Gastrocnemius medialis (tissue), 4 donors: ENCODE measurements at regions not wholly inside any gene's neighbourhood (a gene's known extent, or its start where the extent isn't known, plus 50 kb on each side); places are given as distances from the start of the nearest gene placed in this dataset.

Source experiments
- CTCF ChIP-seq, 5 experiments: fragments of 450-650 bp in 3 of 5; fragments of 200-600 bp in 2 of 5; sonication (generic) in 2 of 5; IDR thresholded peaks in 4 of 5; conservative IDR thresholded peaks in 1 of 5; 1 replicate in 4 of 5; 2 replicates in 1 of 5; pipeline ENCODE4 v1.5.1; 2016 to 2019; ENCODE audit warnings: antibody characterized with exemption in 5 of 5, mild to moderate bottlenecking in 3 of 5, moderate library complexity in 3 of 5
- POLR2A ChIP-seq, 2 donors: fragments of 450-650 bp; IDR thresholded peaks; one replicate each; pipeline ENCODE4 v1.6.1; 2017; ENCODE audit warnings: antibody characterized with exemption in 2 of 2, mild to moderate bottlenecking in 2 of 2, moderate library complexity in 2 of 2

DNA sequence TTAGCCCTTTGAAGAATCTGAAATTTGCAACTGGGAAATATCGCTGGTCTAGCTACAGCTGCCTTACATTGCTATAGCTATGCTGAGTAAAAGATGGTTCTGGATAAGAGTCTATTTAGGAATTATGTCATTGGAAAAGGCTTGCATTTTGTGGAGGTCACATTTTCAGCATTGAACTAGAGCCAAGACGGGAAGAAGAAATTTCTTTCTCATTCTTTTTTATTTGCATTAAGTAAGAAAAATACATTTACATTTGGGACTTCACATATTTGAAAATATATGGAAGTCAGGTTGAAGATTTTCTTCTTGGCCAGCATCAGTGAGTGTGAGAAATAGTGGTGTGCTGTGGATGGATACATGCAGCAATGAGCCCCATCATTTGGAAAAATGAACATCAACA, 291.6 kb downstream of the PTBP2 start:
- TF ChIP-seq CTCF (IDR thresholded peaks at IDR 0.05 in 4 of 5, conservative IDR thresholded peaks at IDR 0.05 in 1 of 5) = no peak
- TF ChIP-seq POLR2A (IDR thresholded peaks at IDR 0.05) = no peak
